NT2/D1 (cell line): ENCODE measurements at regions not wholly inside any gene's neighbourhood (a gene's known extent, or its start where the extent isn't known, plus 50 kb on each side); places are given as distances from the start of the nearest gene placed in this dataset.

Experiments used
- YY1 ChIP-seq: IDR thresholded peaks from 2 replicates; pipeline ENCODE4 v1.6.1; 2011; ENCODE audit not compliant: insufficient read length, insufficient read depth
- ZNF274 ChIP-seq: IDR thresholded peaks from 2 replicates; pipeline ENCODE4 v1.6.1; 2011; ENCODE audit warnings: mild to moderate bottlenecking, low read depth, low read length

- TF ChIP-seq YY1: no peak
- TF ChIP-seq ZNF274: no peak
Measured at GRCh38 chr2:223165423-223166214, 113.6 kb downstream of the KCNE4 start.
